VCaP (cell line): ENCODE measurements at regions not wholly inside any gene's neighbourhood (a gene's known extent, or its start where the extent isn't known, plus 50 kb on each side); places are given as distances from the start of the nearest gene placed in this dataset.

Experiments used
- H3K27ac ChIP-seq: fragments of 450-650 bp; 2 replicates; pipeline ENCODE4 v1.5.1; 2017
- TF ChIP-seq, protein P1 (sequence below): fragments of 450-650 bp; conservative IDR thresholded peaks from 2 replicates; pipeline ENCODE4 v1.5.1; 2017; ENCODE audit warnings: mild to moderate bottlenecking, moderate library complexity

GRCh38 chr2:37459095-37459981 lies 114.9 kb downstream of the QPCT start:
- H3K27ac ChIP-seq = no peak overlapping the region

DNA sequence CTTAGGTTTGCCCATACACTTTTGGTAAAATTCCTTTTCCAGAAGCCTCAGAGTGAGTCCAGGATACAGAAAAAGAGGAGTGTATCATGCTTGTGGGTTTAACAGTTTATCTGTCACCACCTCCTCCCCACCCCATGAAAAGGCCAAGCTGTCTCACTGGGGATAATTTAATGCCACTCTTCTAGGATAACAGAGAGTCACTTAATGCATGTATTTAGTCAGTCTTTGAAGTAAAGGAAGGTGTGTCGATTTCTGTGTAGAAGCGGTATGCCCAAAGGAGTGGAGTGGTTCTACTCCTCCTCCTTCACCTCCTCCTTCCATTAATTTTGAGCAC lies 116.4 kb downstream of the QPCT start:
- TF ChIP-seq, protein P1, sequence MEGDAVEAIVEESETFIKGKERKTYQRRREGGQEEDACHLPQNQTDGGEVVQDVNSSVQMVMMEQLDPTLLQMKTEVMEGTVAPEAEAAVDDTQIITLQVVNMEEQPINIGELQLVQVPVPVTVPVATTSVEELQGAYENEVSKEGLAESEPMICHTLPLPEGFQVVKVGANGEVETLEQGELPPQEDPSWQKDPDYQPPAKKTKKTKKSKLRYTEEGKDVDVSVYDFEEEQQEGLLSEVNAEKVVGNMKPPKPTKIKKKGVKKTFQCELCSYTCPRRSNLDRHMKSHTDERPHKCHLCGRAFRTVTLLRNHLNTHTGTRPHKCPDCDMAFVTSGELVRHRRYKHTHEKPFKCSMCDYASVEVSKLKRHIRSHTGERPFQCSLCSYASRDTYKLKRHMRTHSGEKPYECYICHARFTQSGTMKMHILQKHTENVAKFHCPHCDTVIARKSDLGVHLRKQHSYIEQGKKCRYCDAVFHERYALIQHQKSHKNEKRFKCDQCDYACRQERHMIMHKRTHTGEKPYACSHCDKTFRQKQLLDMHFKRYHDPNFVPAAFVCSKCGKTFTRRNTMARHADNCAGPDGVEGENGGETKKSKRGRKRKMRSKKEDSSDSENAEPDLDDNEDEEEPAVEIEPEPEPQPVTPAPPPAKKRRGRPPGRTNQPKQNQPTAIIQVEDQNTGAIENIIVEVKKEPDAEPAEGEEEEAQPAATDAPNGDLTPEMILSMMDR = no peak
- no peak overlapping the region for H3K27ac ChIP-seq

More at GRCh38 chr2:37459095-37459981, 114.9 kb downstream of the QPCT start:
- TF ChIP-seq, protein P1 = no peak

DNA sequence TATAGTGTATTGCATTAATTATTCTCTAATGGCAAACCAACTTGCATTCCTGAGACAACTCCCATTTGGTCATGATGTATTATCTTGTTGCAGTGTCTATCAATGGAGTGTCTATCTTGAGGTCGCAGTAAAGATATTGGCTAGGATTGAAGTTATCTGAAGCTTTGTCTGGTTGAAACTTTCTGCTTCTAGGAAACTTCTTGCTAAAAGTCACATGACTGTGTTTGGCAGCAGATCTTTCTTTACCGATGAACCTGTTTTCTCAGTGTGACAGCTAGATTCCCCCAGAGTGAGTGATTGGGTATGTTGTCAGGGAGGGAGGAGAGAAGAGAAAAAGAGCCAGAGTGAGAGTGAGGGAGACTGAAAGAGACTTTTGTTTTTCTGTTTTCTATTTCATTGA lies 119.6 kb downstream of the QPCT start:
- no peak overlapping the region for H3K27ac ChIP-seq
- TF ChIP-seq, protein P1 = no peak

DNA sequence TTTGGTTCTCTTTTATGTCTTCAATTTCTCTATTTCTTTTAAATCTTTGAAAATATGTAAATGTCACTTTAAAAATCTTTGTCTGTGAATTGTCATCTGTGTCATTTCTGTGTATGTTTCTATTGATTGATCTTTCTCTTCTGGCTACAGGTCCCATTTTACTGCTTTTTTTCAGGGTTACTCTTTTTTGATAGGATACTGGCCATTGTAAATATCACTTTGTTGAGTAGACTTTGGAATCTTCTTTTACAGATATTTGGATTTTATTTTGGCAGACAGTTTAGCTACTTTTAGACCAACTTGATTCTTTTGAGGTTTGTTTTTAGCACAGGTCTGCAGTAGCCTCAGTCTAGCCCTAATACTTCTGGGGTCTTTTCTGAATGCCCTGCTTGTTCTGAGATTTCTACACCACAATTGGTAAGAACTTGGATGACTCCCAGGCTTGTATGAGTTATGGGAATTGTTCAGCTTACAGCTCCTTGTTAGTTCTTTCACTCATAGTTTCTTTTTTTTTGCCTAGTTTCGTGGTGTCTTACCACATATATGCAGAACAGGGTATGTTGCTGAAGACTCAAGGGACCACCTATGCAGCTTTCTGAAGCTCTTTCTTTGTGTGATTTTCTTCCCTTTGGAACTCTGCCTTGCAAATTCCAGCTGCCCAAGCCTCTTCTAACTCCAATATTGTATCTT lies 122.2 kb downstream of the QPCT start:
- TF ChIP-seq, protein P1 = no peak

DNA sequence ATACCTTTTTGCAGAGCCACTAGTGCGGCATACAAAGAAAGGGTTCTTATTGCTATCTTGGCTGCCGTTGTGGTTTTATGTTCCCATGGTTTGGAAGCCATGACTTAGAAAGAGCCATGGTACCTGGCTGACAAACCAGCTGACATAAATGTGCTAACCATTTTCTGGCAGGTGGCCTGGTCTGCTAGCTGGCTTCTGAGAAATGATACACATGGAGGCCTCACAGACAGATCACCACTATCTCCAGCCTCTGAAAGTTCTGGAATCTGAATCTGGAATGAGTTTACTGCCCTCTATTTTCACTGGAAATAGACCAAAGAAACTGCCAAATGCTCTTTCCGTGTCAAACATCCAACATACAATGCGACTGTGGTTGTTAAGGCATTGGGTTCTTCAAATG lies 123.7 kb downstream of the QPCT start:
- no peak overlapping the region for H3K27ac ChIP-seq
- TF ChIP-seq, protein P1 = no peak

More for the DNA sequence above, 122.2 kb downstream of the QPCT start:
- no peak overlapping the region for H3K27ac ChIP-seq

DNA sequence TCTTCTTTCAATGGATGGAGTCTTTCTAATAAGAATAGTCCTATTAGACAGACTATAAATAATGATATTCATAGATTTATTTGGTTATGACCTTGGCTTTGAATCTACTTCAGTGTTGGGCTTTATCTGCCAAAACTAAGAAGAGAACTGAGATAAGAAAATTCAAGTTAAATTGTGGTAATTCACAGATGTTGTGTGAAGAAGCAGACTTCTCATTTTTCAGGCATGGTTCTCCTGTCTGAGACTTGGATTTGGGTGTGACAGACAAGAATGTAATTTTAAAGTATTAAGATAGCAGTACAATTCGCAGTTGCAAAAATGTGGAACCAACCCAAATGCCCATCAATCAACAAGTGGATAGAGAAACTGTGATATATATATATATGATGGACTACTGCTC lies 124.7 kb downstream of the QPCT start:
- TF ChIP-seq, protein P1 = no peak
- H3K27ac ChIP-seq = no peak overlapping the region

- no peak overlapping the region for H3K27ac ChIP-seq
- TF ChIP-seq, protein P1 = no peak
Measured at GRCh38 chr2:37471104-37471503, 126.7 kb downstream of the QPCT start.
